Upper lobe of right lung (tissue), 1 donor: ENCODE measurements at regions not wholly inside any gene's neighbourhood (a gene's known extent, or its start where the extent isn't known, plus 50 kb on each side); places are given as distances from the start of the nearest gene placed in this dataset.

Experiments
- ATAC-seq: fragments of 200-7000 bp; cut with Tn5 transposase; one replicate; pipeline ENCODE4 v1.9.1; 2020; ENCODE audit warnings: mild to moderate bottlenecking, moderate library complexity
- DNase-seq: peaks from one replicate; pipeline ENCODE4 v3.0.0-alpha.2; 2020
- H3K27ac ChIP-seq: fragments of 200-600 bp; one replicate; pipeline ENCODE4 v1.8.0; 2022
- H3K27me3 ChIP-seq: fragments of 200-600 bp; one replicate; pipeline ENCODE4 v1.8.0; 2022; ENCODE audit warnings: mild to moderate bottlenecking
- H3K36me3 ChIP-seq: fragments of 200-600 bp; one replicate; pipeline ENCODE4 v1.8.0; 2022
- H3K4me1 ChIP-seq: fragments of 200-600 bp; one replicate; pipeline ENCODE4 v1.8.0; 2022
- H3K4me3 ChIP-seq: fragments of 200-600 bp; one replicate; pipeline ENCODE4 v1.8.0; 2022; ENCODE audit warnings: mild to moderate bottlenecking
- H3K9me3 ChIP-seq: fragments of 200-600 bp; one replicate; pipeline ENCODE4 v1.8.0; 2022
- CTCF ChIP-seq: fragments of 200-600 bp; IDR thresholded peaks from one replicate; pipeline ENCODE4 v1.8.0; 2022; ENCODE audit warnings: antibody characterized with exemption
- intact Hi-C: fragments of 100-400 bp; cut with DNase I; formaldehyde crosslinking; loops from one replicate; pipeline ENCODE4 v1.11.0; 2022
- donor health status: DM: no; HTN: yes; CAD: no; lungs with severe emphysema.

GRCh38 chr1:58246549-58246948, 300.0 kb downstream of the OMA1 start:
- Histone ChIP-seq H3K36me3 (no peaks in the 10 kb centered on the region), H3K4me3 (no peak overlapping the region), H3K27ac (no peak overlapping the region), H3K4me1 (no peaks in the 10 kb centered on the region), H3K27me3 (peaks cover 44% of the 10 kb centered on the region), H3K9me3 (no peaks in the 10 kb centered on the region)
- no peak for TF ChIP-seq CTCF
- DNase-seq (no peak), ATAC-seq (peak; percentile 14)
- intact Hi-C loops, result no loop called here

GRCh38 chr1:58244872-58245271, 301.7 kb downstream of the OMA1 start:
- no peak for ATAC-seq
- no peak for TF ChIP-seq CTCF
- intact Hi-C loops, result no loop called here
- Histone ChIP-seq H3K4me3 (no peak overlapping the region), H3K9me3 (no peaks in the 10 kb centered on the region), H3K27me3 (peaks cover 36% of the 10 kb centered on the region), H3K27ac (no peak overlapping the region), H3K36me3 (no peaks in the 10 kb centered on the region), H3K4me1 (no peaks in the 10 kb centered on the region)
- no peak for DNase-seq

- no peaks in the 10 kb centered on the region for H3K36me3 ChIP-seq
- no peak for DNase-seq
- ATAC-seq, result no peak
- no peak overlapping the region for H3K4me3 ChIP-seq
- intact Hi-C loops, result no loop called here
- no peaks in the 10 kb centered on the region for H3K4me1 ChIP-seq
- H3K27ac ChIP-seq, result no peak overlapping the region
- H3K27me3 ChIP-seq, result no peaks in the 10 kb centered on the region
- TF ChIP-seq CTCF, result no peak
- no peaks in the 10 kb centered on the region for H3K9me3 ChIP-seq
These were observed 307.7 kb downstream of the OMA1 start for GRCh38 chr1:58238846-58239245.

GRCh38 chr1:58233729-58234128, 312.8 kb downstream of the OMA1 start:
- no peak overlapping the region for H3K27ac ChIP-seq
- H3K36me3 ChIP-seq, result no peaks in the 10 kb centered on the region
- DNase-seq (no peak), ATAC-seq (no peak)
- intact Hi-C loops, result no loop called here
- no peak overlapping the region for H3K4me3 ChIP-seq
- no peaks in the 10 kb centered on the region for H3K27me3 ChIP-seq
- no peak for TF ChIP-seq CTCF
- no peaks in the 10 kb centered on the region for H3K4me1 ChIP-seq
- no peaks in the 10 kb centered on the region for H3K9me3 ChIP-seq

- Histone ChIP-seq H3K36me3 (no peaks in the 10 kb centered on the region), H3K4me3 (no peak overlapping the region), H3K4me1 (no peaks in the 10 kb centered on the region), H3K9me3 (no peaks in the 10 kb centered on the region), H3K27me3 (no peaks in the 10 kb centered on the region), H3K27ac (no peak overlapping the region)
- intact Hi-C loops, result no loop called here
- no peak for ATAC-seq
- no peak for TF ChIP-seq CTCF
- DNase-seq, result no peak
These were observed 315.3 kb downstream of the OMA1 start for GRCh38 chr1:58231204-58231603.

GRCh38 chr1:58227604-58228003, 318.9 kb downstream of the OMA1 start:
- TF ChIP-seq CTCF, result no peak

More at GRCh38 chr1:58227604-58228003, 318.9 kb downstream of the OMA1 start:
- Histone ChIP-seq H3K9me3 (no peaks in the 10 kb centered on the region), H3K27me3 (no peaks in the 10 kb centered on the region), H3K4me3 (no peak overlapping the region), H3K27ac (no peak overlapping the region), H3K36me3 (no peaks in the 10 kb centered on the region), H3K4me1 (no peaks in the 10 kb centered on the region)
- no peak for DNase-seq
- intact Hi-C loops, result no loop called here
- ATAC-seq, result no peak
